GM23338 (cell line): ENCODE measurements at regions not wholly inside any gene's neighbourhood (a gene's known extent, or its start where the extent isn't known, plus 50 kb on each side); places are given as distances from the start of the nearest gene placed in this dataset.

Experiments used
- CREB1 ChIP-seq: fragments of 250-450 bp; sonication (Bioruptor Pico); IDR thresholded peaks from 2 replicates; pipeline ENCODE4 v1.5.0; 2020; ENCODE audit warnings: low read depth, mild to moderate bottlenecking, moderate library complexity
- EZH2 ChIP-seq: fragments of 200-600 bp; sonication (generic); IDR thresholded peaks from one replicate; pipeline ENCODE4 v1.8.0; 2017; ENCODE audit warnings: antibody characterized with exemption, mild to moderate bottlenecking, low read depth; ENCODE audit not compliant: unreplicated experiment
- EZH2phosphoT487 ChIP-seq: fragments of 200-600 bp; sonication (generic); IDR thresholded peaks from one replicate; pipeline ENCODE4 v1.8.1; 2018; ENCODE audit warnings: antibody characterized with exemption; ENCODE audit not compliant: unreplicated experiment
- JUNB ChIP-seq: IDR thresholded peaks from one replicate; pipeline ENCODE4 v1.6.1; 2016; ENCODE audit warnings: antibody characterized with exemption; ENCODE audit not compliant: unreplicated experiment
- POLR2AphosphoS5 ChIP-seq: IDR thresholded peaks from 2 replicates; pipeline ENCODE4 v1.6.1; 2016; ENCODE audit warnings: antibody characterized with exemption, low read depth
- STAT1 ChIP-seq: IDR thresholded peaks from one replicate; pipeline ENCODE4 v1.6.1; 2016; ENCODE audit warnings: antibody characterized with exemption; ENCODE audit not compliant: unreplicated experiment
- ZNF114 ChIP-seq: fragments of 250-450 bp; sonication (Bioruptor Pico); IDR thresholded peaks from 2 replicates; pipeline ENCODE4 v1.5.0; 2020; ENCODE audit warnings: mild to moderate bottlenecking, moderate library complexity
- ZNF331 ChIP-seq: fragments of 250-450 bp; sonication (Bioruptor Pico); IDR thresholded peaks from 2 replicates; pipeline ENCODE4 v1.5.0; 2020; ENCODE audit warnings: low read depth, mild to moderate bottlenecking, moderate library complexity
- TF ChIP-seq, protein P1 (sequence below), 2 experiments: fragments of 200-600 bp in 1 of 2; sonication (generic) in 1 of 2; conservative IDR thresholded peaks; 2 replicates each; pipeline versions ENCODE4 v1.5.1 to v1.6.1; 2016 to 2017; ENCODE audit warnings: antibody characterized with exemption in 2 of 2, low read depth in 2 of 2, mild to moderate bottlenecking in 2 of 2, moderate library complexity in 1 of 2
- TF ChIP-seq, protein P2 (sequence below): IDR thresholded peaks from one replicate; pipeline ENCODE4 v1.6.1; 2018; ENCODE audit warnings: antibody characterized with exemption; ENCODE audit not compliant: unreplicated experiment
- TF ChIP-seq, protein P3 (sequence below): IDR thresholded peaks from 2 replicates; pipeline ENCODE4 v1.6.1; 2016; ENCODE audit warnings: antibody characterized with exemption
- TF ChIP-seq, protein P4 (sequence below): fragments of 250-450 bp; sonication (Bioruptor Pico); IDR thresholded peaks from 2 replicates; pipeline ENCODE4 v1.5.0; 2020; ENCODE audit warnings: mild to moderate bottlenecking, moderate library complexity

DNA sequence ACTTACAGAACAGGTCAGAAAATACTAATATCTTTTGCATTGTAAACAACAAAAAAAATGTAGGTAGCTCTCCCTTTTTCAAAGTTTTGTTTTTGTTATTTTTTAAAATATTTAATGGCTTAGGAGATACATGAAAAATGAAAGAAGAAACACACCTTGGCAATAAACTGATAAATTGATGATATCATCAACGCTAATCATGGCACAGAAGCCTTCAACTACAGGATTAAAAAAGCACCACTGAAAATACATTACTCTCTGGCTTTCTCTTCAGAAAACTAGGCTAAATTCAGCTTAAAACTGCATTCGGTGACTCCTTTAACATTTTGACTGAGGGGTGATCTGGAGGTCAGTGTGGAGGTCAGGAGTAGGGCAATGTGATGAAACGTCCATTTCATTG lies 1018.8 kb upstream of the FANCL start:
- TF ChIP-seq EZH2 (no peak), CREB1 (CRISPR knock-in tag) (no peak), ZNF114 (CRISPR knock-in tag) (no peak), STAT1 (no peak), JUNB (no peak), POLR2AphosphoS5 (no peak), EZH2phosphoT487 (no peak), ZNF331 (CRISPR knock-in tag) (no peak)
- TF ChIP-seq, protein P1, sequence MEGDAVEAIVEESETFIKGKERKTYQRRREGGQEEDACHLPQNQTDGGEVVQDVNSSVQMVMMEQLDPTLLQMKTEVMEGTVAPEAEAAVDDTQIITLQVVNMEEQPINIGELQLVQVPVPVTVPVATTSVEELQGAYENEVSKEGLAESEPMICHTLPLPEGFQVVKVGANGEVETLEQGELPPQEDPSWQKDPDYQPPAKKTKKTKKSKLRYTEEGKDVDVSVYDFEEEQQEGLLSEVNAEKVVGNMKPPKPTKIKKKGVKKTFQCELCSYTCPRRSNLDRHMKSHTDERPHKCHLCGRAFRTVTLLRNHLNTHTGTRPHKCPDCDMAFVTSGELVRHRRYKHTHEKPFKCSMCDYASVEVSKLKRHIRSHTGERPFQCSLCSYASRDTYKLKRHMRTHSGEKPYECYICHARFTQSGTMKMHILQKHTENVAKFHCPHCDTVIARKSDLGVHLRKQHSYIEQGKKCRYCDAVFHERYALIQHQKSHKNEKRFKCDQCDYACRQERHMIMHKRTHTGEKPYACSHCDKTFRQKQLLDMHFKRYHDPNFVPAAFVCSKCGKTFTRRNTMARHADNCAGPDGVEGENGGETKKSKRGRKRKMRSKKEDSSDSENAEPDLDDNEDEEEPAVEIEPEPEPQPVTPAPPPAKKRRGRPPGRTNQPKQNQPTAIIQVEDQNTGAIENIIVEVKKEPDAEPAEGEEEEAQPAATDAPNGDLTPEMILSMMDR (conservative IDR thresholded peaks at IDR 0.05; ENCODE audit: low read depth in 2 of 2), result no peak
- TF ChIP-seq, protein P2, sequence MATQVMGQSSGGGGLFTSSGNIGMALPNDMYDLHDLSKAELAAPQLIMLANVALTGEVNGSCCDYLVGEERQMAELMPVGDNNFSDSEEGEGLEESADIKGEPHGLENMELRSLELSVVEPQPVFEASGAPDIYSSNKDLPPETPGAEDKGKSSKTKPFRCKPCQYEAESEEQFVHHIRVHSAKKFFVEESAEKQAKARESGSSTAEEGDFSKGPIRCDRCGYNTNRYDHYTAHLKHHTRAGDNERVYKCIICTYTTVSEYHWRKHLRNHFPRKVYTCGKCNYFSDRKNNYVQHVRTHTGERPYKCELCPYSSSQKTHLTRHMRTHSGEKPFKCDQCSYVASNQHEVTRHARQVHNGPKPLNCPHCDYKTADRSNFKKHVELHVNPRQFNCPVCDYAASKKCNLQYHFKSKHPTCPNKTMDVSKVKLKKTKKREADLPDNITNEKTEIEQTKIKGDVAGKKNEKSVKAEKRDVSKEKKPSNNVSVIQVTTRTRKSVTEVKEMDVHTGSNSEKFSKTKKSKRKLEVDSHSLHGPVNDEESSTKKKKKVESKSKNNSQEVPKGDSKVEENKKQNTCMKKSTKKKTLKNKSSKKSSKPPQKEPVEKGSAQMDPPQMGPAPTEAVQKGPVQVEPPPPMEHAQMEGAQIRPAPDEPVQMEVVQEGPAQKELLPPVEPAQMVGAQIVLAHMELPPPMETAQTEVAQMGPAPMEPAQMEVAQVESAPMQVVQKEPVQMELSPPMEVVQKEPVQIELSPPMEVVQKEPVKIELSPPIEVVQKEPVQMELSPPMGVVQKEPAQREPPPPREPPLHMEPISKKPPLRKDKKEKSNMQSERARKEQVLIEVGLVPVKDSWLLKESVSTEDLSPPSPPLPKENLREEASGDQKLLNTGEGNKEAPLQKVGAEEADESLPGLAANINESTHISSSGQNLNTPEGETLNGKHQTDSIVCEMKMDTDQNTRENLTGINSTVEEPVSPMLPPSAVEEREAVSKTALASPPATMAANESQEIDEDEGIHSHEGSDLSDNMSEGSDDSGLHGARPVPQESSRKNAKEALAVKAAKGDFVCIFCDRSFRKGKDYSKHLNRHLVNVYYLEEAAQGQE, result no peak
- TF ChIP-seq, protein P3, sequence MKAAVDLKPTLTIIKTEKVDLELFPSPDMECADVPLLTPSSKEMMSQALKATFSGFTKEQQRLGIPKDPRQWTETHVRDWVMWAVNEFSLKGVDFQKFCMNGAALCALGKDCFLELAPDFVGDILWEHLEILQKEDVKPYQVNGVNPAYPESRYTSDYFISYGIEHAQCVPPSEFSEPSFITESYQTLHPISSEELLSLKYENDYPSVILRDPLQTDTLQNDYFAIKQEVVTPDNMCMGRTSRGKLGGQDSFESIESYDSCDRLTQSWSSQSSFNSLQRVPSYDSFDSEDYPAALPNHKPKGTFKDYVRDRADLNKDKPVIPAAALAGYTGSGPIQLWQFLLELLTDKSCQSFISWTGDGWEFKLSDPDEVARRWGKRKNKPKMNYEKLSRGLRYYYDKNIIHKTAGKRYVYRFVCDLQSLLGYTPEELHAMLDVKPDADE, result no peak
- TF ChIP-seq, protein P4, sequence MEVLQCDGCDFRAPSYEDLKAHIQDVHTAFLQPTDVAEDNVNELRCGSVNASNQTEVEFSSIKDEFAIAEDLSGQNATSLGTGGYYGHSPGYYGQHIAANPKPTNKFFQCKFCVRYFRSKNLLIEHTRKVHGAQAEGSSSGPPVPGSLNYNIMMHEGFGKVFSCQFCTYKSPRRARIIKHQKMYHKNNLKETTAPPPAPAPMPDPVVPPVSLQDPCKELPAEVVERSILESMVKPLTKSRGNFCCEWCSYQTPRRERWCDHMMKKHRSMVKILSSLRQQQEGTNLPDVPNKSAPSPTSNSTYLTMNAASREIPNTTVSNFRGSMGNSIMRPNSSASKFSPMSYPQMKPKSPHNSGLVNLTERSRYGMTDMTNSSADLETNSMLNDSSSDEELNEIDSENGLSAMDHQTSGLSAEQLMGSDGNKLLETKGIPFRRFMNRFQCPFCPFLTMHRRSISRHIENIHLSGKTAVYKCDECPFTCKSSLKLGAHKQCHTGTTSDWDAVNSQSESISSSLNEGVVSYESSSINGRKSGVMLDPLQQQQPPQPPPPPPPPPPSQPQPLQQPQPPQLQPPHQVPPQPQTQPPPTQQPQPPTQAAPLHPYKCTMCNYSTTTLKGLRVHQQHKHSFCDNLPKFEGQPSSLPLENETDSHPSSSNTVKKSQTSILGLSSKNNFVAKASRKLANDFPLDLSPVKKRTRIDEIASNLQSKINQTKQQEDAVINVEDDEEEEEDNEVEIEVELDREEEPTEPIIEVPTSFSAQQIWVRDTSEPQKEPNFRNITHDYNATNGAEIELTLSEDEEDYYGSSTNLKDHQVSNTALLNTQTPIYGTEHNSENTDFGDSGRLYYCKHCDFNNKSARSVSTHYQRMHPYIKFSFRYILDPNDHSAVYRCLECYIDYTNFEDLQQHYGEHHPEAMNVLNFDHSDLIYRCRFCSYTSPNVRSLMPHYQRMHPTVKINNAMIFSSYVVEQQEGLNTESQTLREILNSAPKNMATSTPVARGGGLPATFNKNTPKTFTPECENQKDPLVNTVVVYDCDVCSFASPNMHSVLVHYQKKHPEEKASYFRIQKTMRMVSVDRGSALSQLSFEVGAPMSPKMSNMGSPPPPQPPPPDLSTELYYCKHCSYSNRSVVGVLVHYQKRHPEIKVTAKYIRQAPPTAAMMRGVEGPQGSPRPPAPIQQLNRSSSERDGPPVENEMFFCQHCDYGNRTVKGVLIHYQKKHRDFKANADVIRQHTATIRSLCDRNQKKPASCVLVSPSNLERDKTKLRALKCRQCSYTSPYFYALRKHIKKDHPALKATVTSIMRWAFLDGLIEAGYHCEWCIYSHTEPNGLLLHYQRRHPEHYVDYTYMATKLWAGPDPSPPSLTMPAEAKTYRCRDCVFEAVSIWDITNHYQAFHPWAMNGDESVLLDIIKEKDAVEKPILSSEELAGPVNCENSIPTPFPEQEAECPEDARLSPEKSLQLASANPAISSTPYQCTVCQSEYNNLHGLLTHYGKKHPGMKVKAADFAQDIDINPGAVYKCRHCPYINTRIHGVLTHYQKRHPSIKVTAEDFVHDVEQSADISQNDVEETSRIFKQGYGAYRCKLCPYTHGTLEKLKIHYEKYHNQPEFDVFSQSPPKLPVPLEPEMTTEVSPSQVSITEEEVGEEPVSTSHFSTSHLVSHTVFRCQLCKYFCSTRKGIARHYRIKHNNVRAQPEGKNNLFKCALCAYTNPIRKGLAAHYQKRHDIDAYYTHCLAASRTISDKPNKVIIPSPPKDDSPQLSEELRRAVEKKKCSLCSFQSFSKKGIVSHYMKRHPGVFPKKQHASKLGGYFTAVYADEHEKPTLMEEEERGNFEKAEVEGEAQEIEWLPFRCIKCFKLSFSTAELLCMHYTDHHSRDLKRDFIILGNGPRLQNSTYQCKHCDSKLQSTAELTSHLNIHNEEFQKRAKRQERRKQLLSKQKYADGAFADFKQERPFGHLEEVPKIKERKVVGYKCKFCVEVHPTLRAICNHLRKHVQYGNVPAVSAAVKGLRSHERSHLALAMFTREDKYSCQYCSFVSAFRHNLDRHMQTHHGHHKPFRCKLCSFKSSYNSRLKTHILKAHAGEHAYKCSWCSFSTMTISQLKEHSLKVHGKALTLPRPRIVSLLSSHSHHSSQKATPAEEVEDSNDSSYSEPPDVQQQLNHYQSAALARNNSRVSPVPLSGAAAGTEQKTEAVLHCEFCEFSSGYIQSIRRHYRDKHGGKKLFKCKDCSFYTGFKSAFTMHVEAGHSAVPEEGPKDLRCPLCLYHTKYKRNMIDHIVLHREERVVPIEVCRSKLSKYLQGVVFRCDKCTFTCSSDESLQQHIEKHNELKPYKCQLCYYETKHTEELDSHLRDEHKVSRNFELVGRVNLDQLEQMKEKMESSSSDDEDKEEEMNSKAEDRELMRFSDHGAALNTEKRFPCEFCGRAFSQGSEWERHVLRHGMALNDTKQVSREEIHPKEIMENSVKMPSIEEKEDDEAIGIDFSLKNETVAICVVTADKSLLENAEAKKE (CRISPR knock-in tag), result no peak
